ENCODE measurements at regions not wholly inside any gene's neighbourhood (a gene's known extent, or its start where the extent isn't known, plus 50 kb on each side); places are given as distances from the start of the nearest gene placed in this dataset.
"Not testable (repeated sequence)": the region's sequence is repeated elsewhere in the genome, so short reads cannot be mapped to it uniquely, and the experiment has no call there.

GRCh38 chr3:70466096-70466495, 153.7 kb upstream of the MDFIC2 start:
- no peak for DNase-seq

DNA sequence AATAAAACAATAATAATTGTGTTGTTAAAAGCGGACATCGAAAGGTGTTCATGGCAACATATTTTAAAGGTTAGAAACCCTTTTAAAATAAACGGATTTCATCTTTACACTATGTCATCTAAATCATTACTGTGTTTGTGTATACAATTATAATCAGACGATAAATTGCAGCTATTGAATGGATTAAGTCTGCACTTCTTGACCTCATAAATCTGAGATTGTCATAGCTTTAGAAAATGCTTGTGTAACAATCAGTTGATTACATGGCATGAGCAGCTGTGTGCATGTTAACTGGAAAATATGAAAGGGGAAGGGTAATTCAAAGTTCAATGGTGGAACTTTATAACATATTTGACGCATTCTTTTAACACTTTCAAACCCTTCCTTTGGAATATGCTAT, 152.4 kb upstream of the MDFIC2 start:
- no peak for DNase-seq

DNA sequence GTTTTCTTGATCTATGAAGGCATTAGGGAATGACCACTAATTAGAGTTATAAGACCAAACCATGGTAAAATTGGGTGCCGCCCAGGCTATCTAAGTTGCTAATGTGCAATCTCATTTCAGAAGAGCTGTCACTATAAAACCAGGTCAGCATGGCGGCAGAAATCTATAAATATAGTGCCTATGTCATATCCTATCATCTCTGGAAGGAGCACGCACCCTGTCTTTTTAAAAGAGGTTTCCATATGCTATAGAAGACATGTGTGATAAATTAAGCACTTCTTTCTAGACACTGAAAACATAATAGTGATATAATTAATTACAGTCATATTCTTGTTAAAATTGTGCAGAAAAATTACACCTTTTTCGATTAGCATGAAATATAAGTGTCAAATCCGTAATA, 152.0 kb upstream of the MDFIC2 start:
- DNase-seq, result no peak

DNA sequence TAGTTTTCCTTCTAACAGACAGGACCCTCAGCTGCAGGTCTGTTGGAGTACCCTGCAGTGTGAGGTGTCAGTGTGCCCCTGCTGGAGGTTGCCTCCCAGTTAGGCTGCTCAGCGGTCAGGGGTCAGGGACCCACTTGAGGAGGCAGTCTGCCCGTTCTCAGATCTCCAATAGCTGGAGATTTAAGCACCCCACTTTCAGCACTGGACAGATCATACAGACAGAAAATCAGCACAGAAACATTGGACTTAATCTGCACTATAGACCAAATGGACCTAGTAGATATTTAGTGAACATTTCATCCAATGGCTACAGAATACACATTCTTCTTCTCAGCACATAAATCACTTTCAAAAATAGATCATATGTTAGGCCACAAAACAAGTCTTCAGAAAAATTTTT, 137.8 kb upstream of the MDFIC2 start:
- not testable (repeated sequence) for DNase-seq

DNA sequence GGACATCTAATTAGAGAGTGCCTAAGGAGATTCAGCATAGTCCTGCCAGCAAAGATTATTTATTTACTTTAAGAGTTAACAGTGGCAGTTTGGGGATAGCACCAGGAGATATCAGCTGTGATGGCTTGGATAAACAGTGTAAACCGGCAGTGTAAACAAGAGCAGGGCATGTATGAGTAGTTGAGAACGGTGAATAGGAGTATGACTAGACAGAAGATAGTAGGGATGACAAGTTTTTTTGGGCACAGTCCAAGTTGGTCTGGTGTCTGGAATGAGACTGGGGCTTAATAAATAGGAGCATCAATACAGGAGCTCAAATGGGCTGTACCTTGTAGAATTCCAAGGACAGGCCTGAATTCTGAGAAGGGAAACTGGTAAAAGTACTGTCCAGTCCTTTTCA, 123.0 kb upstream of the MDFIC2 start:
- DNase-seq, result not testable (repeated sequence)

GRCh38 chr3:70433091-70433490, 120.7 kb upstream of the MDFIC2 start:
- DNase-seq, result no peak

DNA sequence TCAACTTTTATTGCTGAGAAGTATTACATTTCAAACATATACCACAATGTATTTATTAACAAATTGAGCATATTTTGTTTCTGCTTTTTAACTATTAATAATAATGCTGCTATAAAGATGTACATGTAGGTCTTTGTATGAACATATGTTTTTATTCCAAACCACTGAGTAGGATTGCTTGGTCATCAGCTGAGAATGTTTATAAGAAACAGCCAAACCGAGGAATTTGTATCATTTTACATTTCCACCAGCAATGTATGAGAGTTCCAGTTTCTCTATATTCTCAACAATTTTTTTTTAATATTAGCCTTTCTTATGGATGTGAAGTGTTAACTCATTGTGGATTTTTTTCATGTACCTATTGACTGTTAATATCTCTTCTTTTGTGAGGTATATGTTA, 119.5 kb upstream of the MDFIC2 start:
- DNase-seq, result no peak

- DNase-seq, result no peak
Measured at GRCh38 chr3:70426071-70426470, 113.6 kb upstream of the MDFIC2 start.

DNA sequence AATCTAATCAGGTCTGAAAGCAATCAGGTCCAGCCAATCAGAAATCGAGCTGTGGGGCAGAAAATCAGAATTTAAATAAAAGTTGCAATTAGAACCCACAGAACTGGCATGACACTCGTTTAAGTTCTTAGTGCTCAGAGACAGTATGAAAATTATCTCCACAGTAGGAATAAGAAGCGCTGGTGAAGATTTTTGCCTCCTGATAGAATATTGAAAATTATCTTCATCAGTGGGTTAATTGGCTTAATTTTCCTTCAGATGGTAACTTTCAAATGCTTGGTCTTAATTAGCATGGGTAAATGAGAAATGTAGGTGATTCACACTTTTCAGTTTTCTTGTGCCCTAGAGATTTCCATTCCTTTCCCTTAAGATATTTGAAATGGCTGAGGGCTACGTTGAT, 109.1 kb upstream of the MDFIC2 start:
- no peak for DNase-seq

DNA sequence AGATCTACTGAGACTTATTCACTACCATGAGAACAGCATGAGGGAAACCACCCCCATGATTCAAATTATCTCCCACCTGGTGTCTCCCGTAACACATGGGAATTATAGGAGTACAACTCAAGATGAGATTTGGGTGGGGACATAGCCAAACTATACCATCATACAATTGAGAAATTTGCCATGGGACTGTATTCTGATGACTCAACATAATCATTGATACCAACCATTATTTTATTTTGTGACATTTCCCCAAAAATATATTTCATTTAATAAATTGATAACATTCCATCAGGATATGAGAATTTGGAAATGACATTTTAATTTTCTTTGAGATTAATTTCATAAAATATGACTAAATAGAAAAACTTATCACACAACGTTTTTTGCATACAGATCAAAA, 96.6 kb upstream of the MDFIC2 start:
- no peak for DNase-seq

- DNase-seq, result no peak
Measured at GRCh38 chr3:70400194-70400593, 87.8 kb upstream of the MDFIC2 start.

GRCh38 chr3:70393881-70394612, 81.6 kb upstream of the MDFIC2 start:
- no peak for DNase-seq

- DNase-seq, result no peak
Measured at GRCh38 chr3:70392227-70392626, 79.8 kb upstream of the MDFIC2 start.

DNA sequence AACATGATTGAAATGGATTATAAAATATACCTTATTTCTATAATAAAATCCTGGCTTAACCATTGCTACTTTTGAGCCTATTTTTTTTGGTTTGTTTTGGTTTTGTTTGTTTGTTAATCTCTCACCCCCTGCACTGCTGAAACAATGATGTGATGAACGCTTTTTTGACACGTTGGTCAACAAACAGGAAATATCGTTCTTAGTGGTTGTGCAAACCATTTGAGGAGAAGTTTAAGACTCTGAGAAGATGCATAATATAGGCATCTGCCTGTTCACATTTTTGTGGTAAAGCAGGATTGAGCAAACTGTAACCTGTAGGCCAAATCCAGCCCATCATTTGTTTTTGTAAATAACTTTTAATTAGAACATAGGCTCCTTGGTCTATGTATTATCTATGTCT, 75.5 kb upstream of the MDFIC2 start:
- no peak for DNase-seq

DNA sequence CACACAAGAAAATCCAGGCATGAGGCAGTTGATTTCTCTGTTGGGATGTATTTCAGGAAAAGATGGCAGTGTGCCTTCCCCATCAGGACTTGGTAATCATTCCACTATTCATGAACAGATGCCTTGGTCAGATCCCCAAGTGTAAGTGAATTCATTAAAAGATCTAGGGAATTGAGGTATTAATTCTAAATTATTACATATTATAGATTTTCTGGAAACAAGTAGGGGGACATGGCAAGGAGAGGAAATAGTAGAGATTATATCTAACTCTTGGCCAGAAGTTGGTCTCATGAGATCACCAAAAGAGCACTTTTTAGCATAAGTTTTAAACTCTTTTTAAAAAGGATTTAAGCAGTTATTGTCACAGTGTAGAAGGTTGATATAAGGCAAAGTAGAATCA, 74.4 kb upstream of the MDFIC2 start:
- no peak for DNase-seq

GRCh38 chr3:70386043-70386442, 73.6 kb upstream of the MDFIC2 start:
- DNase-seq, result no peak

DNA sequence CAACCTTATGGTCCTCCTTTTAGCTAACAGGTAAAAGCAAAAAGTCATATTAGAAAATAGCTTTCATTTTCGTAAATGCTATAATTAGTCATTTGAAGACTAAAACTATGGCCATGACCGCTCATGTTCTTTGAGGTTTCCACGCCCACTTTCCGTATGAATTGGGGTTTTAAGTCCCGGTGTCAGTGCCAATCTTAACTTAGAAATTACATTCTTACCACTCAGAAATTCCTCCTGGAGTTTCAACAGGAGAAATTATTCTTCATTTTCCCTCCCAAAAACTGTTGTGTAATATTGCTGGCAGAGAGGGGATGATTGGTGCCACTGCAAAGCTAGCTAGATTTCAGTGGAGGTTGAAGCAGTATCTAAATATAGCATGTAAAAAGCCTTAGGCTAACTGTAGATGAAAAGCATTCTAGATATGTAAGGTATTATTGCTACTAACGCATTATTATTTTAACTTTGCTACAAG, 71.0 kb upstream of the MDFIC2 start:
- no peak for DNase-seq

DNA sequence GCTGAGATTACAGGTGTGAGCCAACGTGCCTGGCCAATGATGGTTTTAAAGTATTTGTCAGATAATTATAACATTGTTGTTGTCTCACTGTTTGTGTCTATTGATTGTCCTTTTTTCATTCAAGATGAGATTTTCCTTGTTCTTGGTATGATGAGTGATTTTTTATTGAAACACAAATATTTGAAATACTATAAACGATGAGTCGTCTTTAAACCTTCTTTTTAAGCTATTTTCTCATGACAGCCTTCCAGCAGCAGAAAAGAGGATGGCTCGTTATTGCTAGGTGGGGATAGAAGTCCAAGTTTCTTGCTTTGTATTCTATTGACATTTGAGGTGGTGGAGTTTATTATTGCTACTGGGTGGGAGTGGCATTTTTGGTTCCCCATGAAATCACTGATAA, 61.7 kb upstream of the MDFIC2 start:
- DNase-seq, result no peak

All from activated CD8-positive, alpha-beta memory T cell treated with anti-CD3 and anti-CD28 coated beads for 24 hours (primary cell).